IMR-90 (cell line): ENCODE measurements at regions not wholly inside any gene's neighbourhood (a gene's known extent, or its start where the extent isn't known, plus 50 kb on each side); places are given as distances from the start of the nearest gene placed in this dataset.

Experiments
- ATAC-seq: fragments of 200-7000 bp; cut with Tn5 transposase; 2 replicates; pipeline ENCODE4 v1.9.1; 2020; ENCODE audit warnings: low read depth, mild to moderate bottlenecking, moderate library complexity
- BruUV-seq: library from RNA; stranded (reverse); fragments of 400-500 nt; replicated peaks from 2 replicates; lab custom pipeline; 2021; lab: Mats Ljungman, UMichigan
- CTCF ChIA-PET: fragments of 300-600 bp; formaldehyde crosslinking; extraction: SDS; loops from one replicate; lab custom pipeline; 2021; ENCODE audit warnings: antibody characterized with exemption; lab: Yijun Ruan, JAX
- POLR2A ChIA-PET: fragments of 300-600 bp; sonication (Branson Sonifier 250); formaldehyde crosslinking; loops from one replicate; lab custom pipeline; 2022; ENCODE audit warnings: antibody characterized with exemption; ENCODE audit not compliant: unreplicated experiment; lab: Charles Lee
- DNase-seq: peaks from one replicate; pipeline ENCODE4 v3.0.0; 2013
- H2AFZ ChIP-seq: replicated peaks from 2 replicates; pipeline ENCODE3; 2013; ENCODE audit warnings: low read length, mild to moderate bottlenecking; ENCODE audit not compliant: poor library complexity
- H2AK5ac ChIP-seq: 2 replicates; pipeline ENCODE4 v1.6.1; 2013; ENCODE audit warnings: low read depth, low read length, inconsistent platforms
- H2AK9ac ChIP-seq: replicated peaks from 2 replicates; pipeline ENCODE3; 2013; ENCODE audit warnings: mild to moderate bottlenecking, low read depth, low read length, moderate library complexity; ENCODE audit not compliant: poor library complexity
- H2BK120ac ChIP-seq: 2 replicates; pipeline ENCODE4 v1.6.1; 2013; ENCODE audit warnings: low read depth, low read length, inconsistent platforms
- H2BK15ac ChIP-seq: 3 replicates; pipeline ENCODE4 v1.6.1; 2013; ENCODE audit warnings: low read depth, low read length, inconsistent platforms
- H2BK20ac ChIP-seq: 2 replicates; pipeline ENCODE4 v1.6.1; 2013; ENCODE audit warnings: low read depth, mild to moderate bottlenecking, inconsistent platforms, low read length, moderate library complexity
- H2BK5ac ChIP-seq: 2 replicates; pipeline ENCODE4 v1.6.1; 2013; ENCODE audit warnings: mild to moderate bottlenecking, low read depth, low read length, inconsistent platforms; ENCODE audit not compliant: poor library complexity, severe bottlenecking
- H3K14ac ChIP-seq: replicated peaks from 2 replicates; pipeline ENCODE4 v1.6.1; 2013; ENCODE audit warnings: low read depth, low read length, inconsistent platforms
- H3K18ac ChIP-seq: 2 replicates; pipeline ENCODE4 v1.6.1; 2013; ENCODE audit warnings: low read depth, low read length, control low read depth
- H3K23ac ChIP-seq: 2 replicates; pipeline ENCODE4 v1.6.1; 2013; ENCODE audit warnings: low read depth, low read length, inconsistent platforms
- H3K27ac ChIP-seq: 2 replicates; pipeline ENCODE4 v1.5.1; 2013; ENCODE audit warnings: mild to moderate bottlenecking, control low read depth, low read length; ENCODE audit not compliant: insufficient read depth
- H3K27me3 ChIP-seq: 2 replicates; pipeline ENCODE4 v1.6.1; 2013; ENCODE audit warnings: low read length; ENCODE audit not compliant: control insufficient read depth, insufficient read depth
- H3K36me3 ChIP-seq: 2 replicates; pipeline ENCODE4 v1.6.1; 2013; ENCODE audit warnings: low read length, mixed read lengths; ENCODE audit not compliant: control insufficient read depth, insufficient read depth
- H3K4ac ChIP-seq: 2 replicates; pipeline ENCODE4 v1.6.1; 2013; ENCODE audit warnings: low read depth, low read length, inconsistent platforms
- H3K4me1 ChIP-seq: 2 replicates; pipeline ENCODE4 v1.6.1; 2013; ENCODE audit warnings: low read length, mixed read lengths; ENCODE audit not compliant: control insufficient read depth, insufficient read depth
- H3K4me2 ChIP-seq: 2 replicates; pipeline ENCODE4 v1.6.1; 2013; ENCODE audit warnings: low read depth, mild to moderate bottlenecking, control low read depth, low read length, moderate library complexity
- H3K4me3 ChIP-seq: 2 replicates; pipeline ENCODE4 v1.5.1; 2013; ENCODE audit warnings: low read depth, mild to moderate bottlenecking, control low read depth, low read length, moderate library complexity; ENCODE audit not compliant: insufficient read depth
- H3K56ac ChIP-seq: 2 replicates; pipeline ENCODE4 v1.6.1; 2013; ENCODE audit warnings: low read length, inconsistent platforms; ENCODE audit not compliant: insufficient read depth; ENCODE audit errors: extremely low read depth
- H3K79me1 ChIP-seq, 2 experiments: 2 replicates each; pipeline ENCODE4 v1.6.1; 2013; ENCODE audit warnings: low read length in 2 of 2, inconsistent platforms in 1 of 2, low read depth in 1 of 2
- H3K9ac ChIP-seq: 2 replicates; pipeline ENCODE4 v1.6.1; 2013; ENCODE audit warnings: low read depth, low read length, control low read depth
- H3K9me1 ChIP-seq: 2 replicates; pipeline ENCODE4 v1.6.1; 2013; ENCODE audit warnings: low read length, inconsistent platforms; ENCODE audit not compliant: insufficient read depth
- H3K9me3 ChIP-seq: 2 replicates; pipeline ENCODE4 v1.6.1; 2013; ENCODE audit warnings: low read length; ENCODE audit not compliant: control insufficient read depth, insufficient read depth
- H4K20me1 ChIP-seq: 2 replicates; pipeline ENCODE4 v1.6.1; 2013; ENCODE audit warnings: low read length, inconsistent platforms; ENCODE audit not compliant: insufficient read depth
- H4K5ac ChIP-seq: 2 replicates; pipeline ENCODE4 v1.6.1; 2013; ENCODE audit warnings: mild to moderate bottlenecking, low read depth, low read length, control low read depth
- H4K8ac ChIP-seq, 2 experiments: 2 replicates each; pipeline ENCODE4 v1.6.1; 2013; ENCODE audit warnings: low read depth in 2 of 2, low read length in 2 of 2, control low read depth in 1 of 2, inconsistent platforms in 1 of 2
- H4K91ac ChIP-seq: 2 replicates; pipeline ENCODE4 v1.6.1; 2013; ENCODE audit warnings: low read depth, low read length, inconsistent platforms; ENCODE audit not compliant: insufficient read depth
- BHLHE40 ChIP-seq: fragments of 150-350 bp; IDR thresholded peaks from 2 replicates; pipeline ENCODE4 v1.6.1; 2016; ENCODE audit warnings: mild to moderate bottlenecking, low read depth, low read length
- CHD1 ChIP-seq: IDR thresholded peaks from 2 replicates; pipeline ENCODE4 v1.6.1; 2012; ENCODE audit warnings: low read depth, low read length, improper control_type of control experiment
- ELK1 ChIP-seq: fragments of 150-350 bp; IDR thresholded peaks from 2 replicates; pipeline ENCODE4 v1.6.1; 2016; ENCODE audit warnings: low read depth, mild to moderate bottlenecking, low read length, moderate library complexity, borderline replicate concordance
- MAZ ChIP-seq: IDR thresholded peaks from 2 replicates; pipeline ENCODE4 v1.6.1; 2012; ENCODE audit warnings: low read depth, mild to moderate bottlenecking, low read length, improper control_type of control experiment, moderate library complexity, borderline replicate concordance
- MXI1 ChIP-seq: IDR thresholded peaks from 2 replicates; pipeline ENCODE4 v1.6.1; 2012; ENCODE audit warnings: low read depth, mild to moderate bottlenecking, low read length, moderate library complexity, borderline replicate concordance
- RAD21 ChIP-seq: IDR thresholded peaks from 2 replicates; pipeline ENCODE4 v1.6.1; 2012; ENCODE audit warnings: low read length, improper control_type of control experiment
- RCOR1 ChIP-seq: IDR thresholded peaks from 2 replicates; pipeline ENCODE4 v1.6.1; 2012; ENCODE audit warnings: mild to moderate bottlenecking, low read length, improper control_type of control experiment; ENCODE audit not compliant: insufficient replicate concordance
- RFX5 ChIP-seq: IDR thresholded peaks from 2 replicates; pipeline ENCODE4 v1.8.0; 2012; ENCODE audit warnings: low read depth, mild to moderate bottlenecking, low read length, moderate library complexity
- SMC3 ChIP-seq: fragments of 150-350 bp; IDR thresholded peaks from 2 replicates; pipeline ENCODE4 v1.6.1; 2016; ENCODE audit warnings: low read depth, mild to moderate bottlenecking, antibody characterized with exemption, low read length, moderate library complexity
- WGBS, 2 experiments: methylation state at CpG; one replicate each; pipeline versions ENCODE4 v1.1.5 to v1.1.7; 2013; ENCODE audit warnings: missing lambda C conversion rate in 2 of 2; ENCODE audit not compliant: insufficient read length in 1 of 2; ENCODE audit errors: extremely low coverage in 2 of 2; 5-methylcytosine and 5-hydroxymethylcytosine counted together
- dilution Hi-C: fragments of 300-500 bp; cut with HindIII; formaldehyde crosslinking; loops from one replicate; pipeline ENCODE4 v1.14.3; 2018; ENCODE audit warnings: low sequenced_read_pairs; ENCODE audit not compliant: unreplicated experiment
- in situ Hi-C: fragments of 300-500 bp; cut with MboI; formaldehyde crosslinking; loops from 3 replicates; pipeline ENCODE4 v1.14.3; 2019; ENCODE audit warnings: low sequenced_read_pairs, inconsistent platforms, mixed read lengths
- intact Hi-C: fragments of 100-400 bp; cut with micrococcal nuclease; formaldehyde crosslinking; loops from 2 replicates; pipeline ENCODE4 v1.10.0; 2022

GRCh38 chr7:25295387-25295786, 67.1 kb upstream of the NPVF start:
- H3K4me1 ChIP-seq: no peaks in the 10 kb centered on the region
- no peaks in the 10 kb centered on the region for H3K36me3 ChIP-seq
- TF ChIP-seq SMC3 (no peak), CHD1 (no peak), BHLHE40 (no peak), RAD21 (no peak), RCOR1 (no peak), RFX5 (no peak), MXI1 (no peak), MAZ (no peak), ELK1 (no peak)
- H3K27me3 ChIP-seq: no peaks in the 10 kb centered on the region
- no peak overlapping the region for H2BK20ac ChIP-seq
- no peak for DNase-seq
- H2AK9ac ChIP-seq: no peak overlapping the region
- H3K9me1 ChIP-seq: no peaks in the 10 kb centered on the region
- H3K4ac ChIP-seq: no peak overlapping the region
- H3K14ac ChIP-seq: no peak overlapping the region
- H3K18ac ChIP-seq: no peak overlapping the region
- H2BK120ac ChIP-seq: no peak overlapping the region
- H3K27ac ChIP-seq: no peak overlapping the region
- no peak overlapping the region for H4K5ac ChIP-seq
- CTCF ChIA-PET: no interaction called here
- no peak overlapping the region for H2AFZ ChIP-seq
- intact Hi-C loops (no loop called here), dilution Hi-C loops (no loop called here), in situ Hi-C loops (no loop called here)
- no peak overlapping the region for H2BK15ac ChIP-seq
- H3K9me3 ChIP-seq: no peaks in the 10 kb centered on the region
- no peak overlapping the region for H3K23ac ChIP-seq
- H3K4me3 ChIP-seq: no peak overlapping the region
- no peak for ATAC-seq
- POLR2A ChIA-PET: no interaction called here
- no peaks in the 10 kb centered on the region for H4K20me1 ChIP-seq
- no CpG with 5 or more reads among the region's 4 CpGs for WGBS, 2 experiments
- H2AK5ac ChIP-seq: no peak overlapping the region
- no TSS peak for BruUV-seq
- no peak overlapping the region for H3K56ac ChIP-seq
- no peaks in the 10 kb centered on the region for H3K79me1 ChIP-seq
- H3K9ac ChIP-seq: no peak overlapping the region
- no peak overlapping the region for H4K8ac ChIP-seq
- no peak overlapping the region for H3K4me2 ChIP-seq
- no peak overlapping the region for H2BK5ac ChIP-seq
- H4K91ac ChIP-seq: no peak overlapping the region
